Trophoblast cell (in vitro differentiated cells and primary cell): ENCODE measurements at regions not wholly inside any gene's neighbourhood (a gene's known extent, or its start where the extent isn't known, plus 50 kb on each side); places are given as distances from the start of the nearest gene placed in this dataset.
"Not testable (repeated sequence)": the region's sequence is repeated elsewhere in the genome, so short reads cannot be mapped to it uniquely, and the experiment has no call there.

Source experiments
- DNase-seq, 2 donors: peaks; one replicate each; pipeline ENCODE4 v3.0.0-alpha.2; 2016
- H2AFZ ChIP-seq: 2 replicates; pipeline ENCODE4 v1.6.1; 2013; ENCODE audit warnings: low read length, moderate library complexity, mild to moderate bottlenecking; ENCODE audit not compliant: insufficient read depth, poor library complexity
- H2AK5ac ChIP-seq: 2 replicates; pipeline ENCODE4 v1.6.1; 2013; ENCODE audit warnings: mild to moderate bottlenecking, low read length
- H2BK120ac ChIP-seq: 2 replicates; pipeline ENCODE4 v1.6.1; 2013; ENCODE audit warnings: low read length, mild to moderate bottlenecking, moderate library complexity; ENCODE audit not compliant: insufficient read depth, poor library complexity
- H2BK12ac ChIP-seq: 2 replicates; pipeline ENCODE4 v1.6.1; 2013; ENCODE audit warnings: mild to moderate bottlenecking, low read length, moderate library complexity
- H2BK5ac ChIP-seq: 2 replicates; pipeline ENCODE4 v1.6.1; 2013; ENCODE audit warnings: low read length, low read depth, moderate library complexity, mild to moderate bottlenecking; ENCODE audit not compliant: poor library complexity
- H3K14ac ChIP-seq: 2 replicates; pipeline ENCODE4 v1.6.1; 2013; ENCODE audit warnings: mild to moderate bottlenecking, low read length
- H3K18ac ChIP-seq: 2 replicates; pipeline ENCODE4 v1.6.1; 2013; ENCODE audit warnings: mild to moderate bottlenecking, low read length
- H3K23ac ChIP-seq: 2 replicates; pipeline ENCODE4 v1.6.1; 2013; ENCODE audit warnings: low read length
- H3K27ac ChIP-seq: 2 replicates; pipeline ENCODE4 v1.5.1; 2013; ENCODE audit warnings: low read depth, mild to moderate bottlenecking, inconsistent platforms, low read length, moderate library complexity
- H3K27me3 ChIP-seq: 2 replicates; pipeline ENCODE4 v1.6.1; 2013; ENCODE audit warnings: inconsistent platforms, mild to moderate bottlenecking, low read length, moderate library complexity; ENCODE audit not compliant: insufficient read depth
- H3K36me3 ChIP-seq, 2 experiments: 1 replicate in 1 of 2; 2 replicates in 1 of 2; pipeline ENCODE4 v1.6.1; 2013; ENCODE audit warnings: low read length in 2 of 2, mild to moderate bottlenecking in 2 of 2, moderate library complexity in 1 of 2; ENCODE audit not compliant: insufficient read depth in 2 of 2, control insufficient read depth in 1 of 2
- H3K4ac ChIP-seq: 2 replicates; pipeline ENCODE4 v1.6.1; 2013; ENCODE audit warnings: low read depth, mild to moderate bottlenecking, low read length, moderate library complexity
- H3K4me1 ChIP-seq, 2 experiments: 1 replicate in 1 of 2; 2 replicates in 1 of 2; pipeline ENCODE4 v1.6.1; 2013; ENCODE audit warnings: low read length in 2 of 2, mild to moderate bottlenecking in 2 of 2, moderate library complexity in 1 of 2; ENCODE audit not compliant: insufficient read depth in 2 of 2, control insufficient read depth in 1 of 2
- H3K4me2 ChIP-seq: 2 replicates; pipeline ENCODE4 v1.6.1; 2013; ENCODE audit warnings: inconsistent platforms, mild to moderate bottlenecking, low read length, moderate library complexity
- H3K4me3 ChIP-seq: 2 replicates; pipeline ENCODE4 v1.5.1; 2013; ENCODE audit warnings: mild to moderate bottlenecking, low read depth, low read length, inconsistent platforms
- H3K79me1 ChIP-seq: one replicate; pipeline ENCODE4 v1.6.1; 2013; ENCODE audit warnings: low read length
- H3K79me2 ChIP-seq: 2 replicates; pipeline ENCODE4 v1.6.1; 2013; ENCODE audit warnings: low read length, mild to moderate bottlenecking; ENCODE audit not compliant: control insufficient read depth, insufficient read depth, poor library complexity
- H3K9ac ChIP-seq: 2 replicates; pipeline ENCODE4 v1.6.1; 2013; ENCODE audit warnings: mild to moderate bottlenecking, low read length
- H3K9me3 ChIP-seq: 2 replicates; pipeline ENCODE4 v1.6.1; 2013; ENCODE audit warnings: low read depth, mild to moderate bottlenecking, control low read depth, inconsistent platforms, low read length; ENCODE audit not compliant: insufficient read depth
- H4K12ac ChIP-seq: 2 replicates; pipeline ENCODE4 v1.6.1; 2013; ENCODE audit warnings: low read depth, mild to moderate bottlenecking, low read length, moderate library complexity
- H4K8ac ChIP-seq: 2 replicates; pipeline ENCODE4 v1.6.1; 2013; ENCODE audit warnings: low read depth, mild to moderate bottlenecking, low read length, moderate library complexity
- H4K91ac ChIP-seq: one replicate; pipeline ENCODE4 v1.6.1; 2013; ENCODE audit warnings: low read depth, mild to moderate bottlenecking, low read length, moderate library complexity
- WGBS: extraction: QIAGEN DNeasy Blood & Tissue Kit; methylation state at CpG from one replicate; pipeline ENCODE4 v1.1.7; 2013; ENCODE audit warnings: missing lambda C conversion rate; ENCODE audit not compliant: insufficient read length, insufficient coverage; ENCODE audit errors: extremely low coverage; 5-methylcytosine and 5-hydroxymethylcytosine counted together

- no peak overlapping the region for H4K91ac ChIP-seq
- no peak overlapping the region for H2BK12ac ChIP-seq
- H3K36me3 ChIP-seq = no peaks in the 10 kb centered on the region
- no peak overlapping the region for H3K18ac ChIP-seq
- H3K9ac ChIP-seq = no peak overlapping the region
- H4K12ac ChIP-seq = no peak overlapping the region
- H3K9me3 ChIP-seq = no peaks in the 10 kb centered on the region
- H3K14ac ChIP-seq = no peak overlapping the region
- no peak overlapping the region for H3K4me2 ChIP-seq
- no peaks in the 10 kb centered on the region for H3K27me3 ChIP-seq
- H3K79me2 ChIP-seq = no peaks in the 10 kb centered on the region
- no peak overlapping the region for H3K27ac ChIP-seq
- H3K4me3 ChIP-seq = no peak overlapping the region
- H3K79me1 ChIP-seq = no peaks in the 10 kb centered on the region
- no peak overlapping the region for H3K4ac ChIP-seq
- H4K8ac ChIP-seq = no peak overlapping the region
- H2BK120ac ChIP-seq = no peak overlapping the region
- no peak overlapping the region for H3K23ac ChIP-seq
- H2AFZ ChIP-seq = no peak overlapping the region
- no peak for DNase-seq
- WGBS = no CpG with 5 or more reads among the region's 4 CpGs
- H2BK5ac ChIP-seq = no peak overlapping the region
- H2AK5ac ChIP-seq = no peak overlapping the region
- no peaks in the 10 kb centered on the region for H3K4me1 ChIP-seq
Observed at GRCh38 chr13:30520571-30520970, 54.8 kb upstream of the HMGB1 start.

- no peak overlapping the region for H4K8ac ChIP-seq
- peaks cover 7 to 9% of the 10 kb centered on the region in 2 experiments for H3K4me1 ChIP-seq
- H3K4me3 ChIP-seq = no peak overlapping the region
- WGBS = no CpG with 5 or more reads among the region's 2 CpGs
- H2BK12ac ChIP-seq = no peak overlapping the region
- H3K9me3 ChIP-seq = no peaks in the 10 kb centered on the region
- H3K23ac ChIP-seq = no peak overlapping the region
- H4K12ac ChIP-seq = no peak overlapping the region
- H3K79me2 ChIP-seq = no peaks in the 10 kb centered on the region
- H2BK5ac ChIP-seq = no peak overlapping the region
- H3K36me3 ChIP-seq = no peaks in the 10 kb centered on the region
- H3K27ac ChIP-seq = no peak overlapping the region
- peaks cover 7% of the 10 kb centered on the region for H3K79me1 ChIP-seq
- no peak overlapping the region for H2AFZ ChIP-seq
- no peak for DNase-seq
- no peak overlapping the region for H3K18ac ChIP-seq
- no peak overlapping the region for H3K9ac ChIP-seq
- H3K4ac ChIP-seq = no peak overlapping the region
- no peak overlapping the region for H3K14ac ChIP-seq
- no peak overlapping the region for H2AK5ac ChIP-seq
- H4K91ac ChIP-seq = no peak overlapping the region
- no peak overlapping the region for H3K4me2 ChIP-seq
- no peaks in the 10 kb centered on the region for H3K27me3 ChIP-seq
- no peak overlapping the region for H2BK120ac ChIP-seq
Observed at GRCh38 chr13:30523211-30523610, 57.5 kb upstream of the HMGB1 start.

GRCh38 chr13:30523817-30524216 lies 58.1 kb upstream of the HMGB1 start:
- not testable (repeated sequence) for H3K79me2 ChIP-seq, H3K79me1 ChIP-seq, H3K4me2 ChIP-seq, H4K91ac ChIP-seq, H3K4me1 ChIP-seq, H3K4ac ChIP-seq, H3K27me3 ChIP-seq, H2AK5ac ChIP-seq, H3K27ac ChIP-seq, H2BK5ac ChIP-seq, H4K8ac ChIP-seq, H3K9ac ChIP-seq, H3K36me3 ChIP-seq, H3K9me3 ChIP-seq, H3K4me3 ChIP-seq, H2AFZ ChIP-seq, H2BK12ac ChIP-seq, DNase-seq, H3K14ac ChIP-seq, H3K23ac ChIP-seq, H3K18ac ChIP-seq, H2BK120ac ChIP-seq, H4K12ac ChIP-seq
- no CpG with 5 or more reads among the region's 1 CpG for WGBS

GRCh38 chr13:30525212-30525611 lies 59.5 kb upstream of the HMGB1 start:
- H2AK5ac ChIP-seq, H3K4ac ChIP-seq, H4K12ac ChIP-seq, H3K18ac ChIP-seq, H3K4me2 ChIP-seq, H4K91ac ChIP-seq, H3K14ac ChIP-seq, H3K36me3 ChIP-seq, H2BK5ac ChIP-seq, H3K79me1 ChIP-seq, H4K8ac ChIP-seq, H3K9me3 ChIP-seq, H3K4me1 ChIP-seq, H3K9ac ChIP-seq, H3K23ac ChIP-seq, H2AFZ ChIP-seq, H3K79me2 ChIP-seq, H3K27ac ChIP-seq, H3K4me3 ChIP-seq, H2BK120ac ChIP-seq, DNase-seq, H2BK12ac ChIP-seq, H3K27me3 ChIP-seq: not testable (repeated sequence)
- WGBS = no CpG with 5 or more reads among the region's 1 CpG
